GM10266 (cell line): ENCODE measurements at regions not wholly inside any gene's neighbourhood (a gene's known extent, or its start where the extent isn't known, plus 50 kb on each side); places are given as distances from the start of the nearest gene placed in this dataset.
A peak's percentile ranks its signal among the peaks of the same experiment; 100 is the strongest.

Experiments
- DNase-seq: peaks from one replicate; pipeline ENCODE4 v3.0.0; 2012; ENCODE audit errors: extremely low spot score
- TF ChIP-seq, protein P1 (sequence below): IDR thresholded peaks from 2 replicates; pipeline ENCODE4 v1.5.1; 2012; ENCODE audit warnings: mild to moderate bottlenecking, low read depth; ENCODE audit not compliant: control insufficient read depth, insufficient read depth; ENCODE audit errors: missing control alignments

- TF ChIP-seq, protein P1, sequence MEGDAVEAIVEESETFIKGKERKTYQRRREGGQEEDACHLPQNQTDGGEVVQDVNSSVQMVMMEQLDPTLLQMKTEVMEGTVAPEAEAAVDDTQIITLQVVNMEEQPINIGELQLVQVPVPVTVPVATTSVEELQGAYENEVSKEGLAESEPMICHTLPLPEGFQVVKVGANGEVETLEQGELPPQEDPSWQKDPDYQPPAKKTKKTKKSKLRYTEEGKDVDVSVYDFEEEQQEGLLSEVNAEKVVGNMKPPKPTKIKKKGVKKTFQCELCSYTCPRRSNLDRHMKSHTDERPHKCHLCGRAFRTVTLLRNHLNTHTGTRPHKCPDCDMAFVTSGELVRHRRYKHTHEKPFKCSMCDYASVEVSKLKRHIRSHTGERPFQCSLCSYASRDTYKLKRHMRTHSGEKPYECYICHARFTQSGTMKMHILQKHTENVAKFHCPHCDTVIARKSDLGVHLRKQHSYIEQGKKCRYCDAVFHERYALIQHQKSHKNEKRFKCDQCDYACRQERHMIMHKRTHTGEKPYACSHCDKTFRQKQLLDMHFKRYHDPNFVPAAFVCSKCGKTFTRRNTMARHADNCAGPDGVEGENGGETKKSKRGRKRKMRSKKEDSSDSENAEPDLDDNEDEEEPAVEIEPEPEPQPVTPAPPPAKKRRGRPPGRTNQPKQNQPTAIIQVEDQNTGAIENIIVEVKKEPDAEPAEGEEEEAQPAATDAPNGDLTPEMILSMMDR: no peak
- no peak for DNase-seq
These were observed 68.8 kb upstream of the CHD2 start for GRCh38 chr15:92831336-92831654.

DNA sequence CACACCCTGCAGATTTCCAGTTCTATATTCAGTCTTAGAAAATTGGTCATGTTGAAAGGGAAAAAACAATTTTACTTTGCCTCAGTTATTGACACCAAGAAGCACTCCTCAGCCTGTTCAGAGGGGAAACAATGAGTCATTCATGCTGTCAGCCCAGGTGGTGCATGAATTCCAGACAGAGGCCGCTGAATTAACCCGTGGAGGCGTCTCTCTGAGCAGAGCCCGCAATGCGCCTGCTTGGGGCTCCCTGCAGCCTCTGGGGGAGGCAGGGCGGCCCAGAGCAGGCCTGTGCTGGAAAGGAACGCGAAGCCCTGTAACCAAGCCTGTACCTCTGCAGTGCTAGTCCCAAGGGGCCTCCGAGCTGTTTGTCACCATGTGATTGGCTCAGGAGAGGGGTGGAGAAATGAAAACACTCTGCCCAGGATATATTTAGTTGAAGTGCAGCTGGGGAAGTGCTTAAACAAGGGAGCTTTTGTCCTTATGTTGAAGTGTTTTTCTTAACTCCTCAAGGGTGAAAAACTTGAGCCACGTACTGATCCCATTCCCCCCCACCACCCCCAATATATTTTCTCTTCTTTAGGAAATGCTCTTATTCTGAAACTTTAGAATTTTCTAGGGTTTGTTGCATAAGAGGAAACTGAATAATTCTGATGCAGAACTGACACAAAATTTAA, 68.3 kb upstream of the CHD2 start:
- peak; percentile 85 for DNase-seq

GRCh38 chr15:92833106-92833433, 67.1 kb upstream of the CHD2 start:
- TF ChIP-seq, protein P1: no peak
- DNase-seq: no peak

More for the DNA sequence above, 68.3 kb upstream of the CHD2 start:
- TF ChIP-seq, protein P1: no peak

GRCh38 chr15:92833493-92834271, 66.4 kb upstream of the CHD2 start:
- DNase-seq: no peak
- TF ChIP-seq, protein P1: no peak

GRCh38 chr15:92839696-92840095, 60.4 kb upstream of the CHD2 start:
- DNase-seq: peak; percentile 39
- TF ChIP-seq, protein P1: no peak

- DNase-seq: no peak
- TF ChIP-seq, protein P1: no peak
These were observed 60.0 kb upstream of the CHD2 start for GRCh38 chr15:92840149-92840548.

GRCh38 chr15:92843326-92843725, 56.8 kb upstream of the CHD2 start:
- TF ChIP-seq, protein P1: no peak
- DNase-seq: no peak
